ENCODE measurements at regions not wholly inside any gene's neighbourhood (a gene's known extent, or its start where the extent isn't known, plus 50 kb on each side); places are given as distances from the start of the nearest gene placed in this dataset.
"Not testable (repeated sequence)": the region's sequence is repeated elsewhere in the genome, so short reads cannot be mapped to it uniquely, and the experiment has no call there.

GRCh38 chr9:82436475-82436874, 447.9 kb downstream of the SPATA31D1 start:
- Histone ChIP-seq H3K4me1 (no peaks in the 10 kb centered on the region), H3K4me3 (no peak overlapping the region), H3K4me2 (no peak overlapping the region), H3K27me3 (no peaks in the 10 kb centered on the region), H3K9me3 (peaks cover 32% of the 10 kb centered on the region), H3K9ac (no peak overlapping the region), H3K36me3 (no peaks in the 10 kb centered on the region), H3K27ac (no peak overlapping the region), H4K20me1 (no peaks in the 10 kb centered on the region)
- no peak for TF ChIP-seq Cebpa-rat (IDR thresholded peaks at IDR 0.05)

GRCh38 chr9:82437183-82437582, 448.6 kb downstream of the SPATA31D1 start:
- H3K9me3 ChIP-seq = peaks cover 27% of the 10 kb centered on the region
- H4K20me1 ChIP-seq, H3K4me1 ChIP-seq, H3K4me2 ChIP-seq, H3K9ac ChIP-seq, H3K27me3 ChIP-seq, H3K36me3 ChIP-seq, H3K4me3 ChIP-seq, H3K27ac ChIP-seq: not testable (repeated sequence)

GRCh38 chr9:82438581-82438980, 450.0 kb downstream of the SPATA31D1 start:
- TF ChIP-seq Cebpa-rat (IDR thresholded peaks at IDR 0.05) = no peak
- Histone ChIP-seq H3K4me1 (no peaks in the 10 kb centered on the region), H3K9ac (no peak overlapping the region), H3K4me2 (no peak overlapping the region), H3K36me3 (no peaks in the 10 kb centered on the region), H3K27ac (no peak overlapping the region), H4K20me1 (no peaks in the 10 kb centered on the region), H3K4me3 (no peak overlapping the region), H3K27me3 (no peaks in the 10 kb centered on the region), H3K9me3 (peaks cover 22% of the 10 kb centered on the region)

GRCh38 chr9:82443312-82443711, 454.7 kb downstream of the SPATA31D1 start:
- H3K4me1 ChIP-seq = no peaks in the 10 kb centered on the region
- H3K9ac ChIP-seq = no peak overlapping the region
- H4K20me1 ChIP-seq = no peaks in the 10 kb centered on the region
- no peaks in the 10 kb centered on the region for H3K36me3 ChIP-seq
- H3K9me3 ChIP-seq = peaks cover 29% of the 10 kb centered on the region
- H3K4me2 ChIP-seq = no peak overlapping the region
- TF ChIP-seq Cebpa-rat (IDR thresholded peaks at IDR 0.05) = no peak
- H3K27me3 ChIP-seq = no peaks in the 10 kb centered on the region
- H3K27ac ChIP-seq = no peak overlapping the region
- H3K4me3 ChIP-seq = no peak overlapping the region

- H3K9ac ChIP-seq = no peak overlapping the region
- TF ChIP-seq Cebpa-rat (IDR thresholded peaks at IDR 0.05) = no peak
- H3K27ac ChIP-seq = no peak overlapping the region
- H4K20me1 ChIP-seq = no peaks in the 10 kb centered on the region
- peaks cover 21% of the 10 kb centered on the region for H3K9me3 ChIP-seq
- no peaks in the 10 kb centered on the region for H3K27me3 ChIP-seq
- no peak overlapping the region for H3K4me3 ChIP-seq
- no peaks in the 10 kb centered on the region for H3K36me3 ChIP-seq
- no peak overlapping the region for H3K4me2 ChIP-seq
- H3K4me1 ChIP-seq = no peaks in the 10 kb centered on the region
Measured at GRCh38 chr9:82445556-82445955, 457.0 kb downstream of the SPATA31D1 start.

- Histone ChIP-seq H3K9ac (no peak overlapping the region), H3K27me3 (no peaks in the 10 kb centered on the region), H3K9me3 (peaks cover 15% of the 10 kb centered on the region), H3K4me3 (no peak overlapping the region), H3K4me1 (no peaks in the 10 kb centered on the region), H4K20me1 (no peaks in the 10 kb centered on the region), H3K36me3 (no peaks in the 10 kb centered on the region), H3K27ac (no peak overlapping the region), H3K4me2 (no peak overlapping the region)
- TF ChIP-seq Cebpa-rat (IDR thresholded peaks at IDR 0.05) = no peak
Measured at GRCh38 chr9:82447343-82447742, 458.8 kb downstream of the SPATA31D1 start.

- Histone ChIP-seq H3K27me3 (no peaks in the 10 kb centered on the region), H3K4me2 (no peak overlapping the region), H3K9me3 (peaks cover 19% of the 10 kb centered on the region), H3K27ac (no peak overlapping the region), H4K20me1 (no peaks in the 10 kb centered on the region), H3K4me3 (no peak overlapping the region), H3K9ac (no peak overlapping the region), H3K36me3 (no peaks in the 10 kb centered on the region), H3K4me1 (no peaks in the 10 kb centered on the region)
- no peak for TF ChIP-seq Cebpa-rat (IDR thresholded peaks at IDR 0.05)
Measured at GRCh38 chr9:82449986-82450385, 461.4 kb downstream of the SPATA31D1 start.

- TF ChIP-seq Cebpa-rat (IDR thresholded peaks at IDR 0.05) = no peak
- no peaks in the 10 kb centered on the region for H3K27me3 ChIP-seq
- no peaks in the 10 kb centered on the region for H3K4me1 ChIP-seq
- no peaks in the 10 kb centered on the region for H4K20me1 ChIP-seq
- no peak overlapping the region for H3K27ac ChIP-seq
- H3K4me3 ChIP-seq = no peak overlapping the region
- peaks cover 3% of the 10 kb centered on the region; the same call in 1 of the 2 replicates for H3K9me3 ChIP-seq
- no peaks in the 10 kb centered on the region for H3K36me3 ChIP-seq
- H3K4me2 ChIP-seq = no peak overlapping the region
- no peak overlapping the region for H3K9ac ChIP-seq
Measured at GRCh38 chr9:82454509-82455190, 466.1 kb downstream of the SPATA31D1 start.

GRCh38 chr9:82456642-82457041, 468.1 kb downstream of the SPATA31D1 start:
- no peaks in the 10 kb centered on the region for H4K20me1 ChIP-seq
- H3K27ac ChIP-seq = no peak overlapping the region
- H3K4me2 ChIP-seq = no peak overlapping the region
- H3K4me1 ChIP-seq = no peaks in the 10 kb centered on the region
- no peaks in the 10 kb centered on the region for H3K36me3 ChIP-seq
- TF ChIP-seq Cebpa-rat (IDR thresholded peaks at IDR 0.05) = no peak
- no peak overlapping the region for H3K4me3 ChIP-seq
- H3K9ac ChIP-seq = no peak overlapping the region
- no peaks in the 10 kb centered on the region for H3K27me3 ChIP-seq
- peaks cover 3% of the 10 kb centered on the region; the same call in 1 of the 2 replicates for H3K9me3 ChIP-seq

GRCh38 chr9:82457298-82457697, 468.7 kb downstream of the SPATA31D1 start:
- H3K27me3 ChIP-seq = no peaks in the 10 kb centered on the region
- H3K4me3 ChIP-seq = no peak overlapping the region
- no peaks in the 10 kb centered on the region for H3K4me1 ChIP-seq
- no peaks in the 10 kb centered on the region for H3K36me3 ChIP-seq
- no peak for TF ChIP-seq Cebpa-rat (IDR thresholded peaks at IDR 0.05)
- H3K9me3 ChIP-seq = peaks cover 3% of the 10 kb centered on the region; the same call in 1 of the 2 replicates
- no peaks in the 10 kb centered on the region for H4K20me1 ChIP-seq
- H3K27ac ChIP-seq = no peak overlapping the region
- no peak overlapping the region for H3K9ac ChIP-seq
- no peak overlapping the region for H3K4me2 ChIP-seq

GRCh38 chr9:82457891-82458290, 469.3 kb downstream of the SPATA31D1 start:
- Histone ChIP-seq H3K36me3 (no peaks in the 10 kb centered on the region), H4K20me1 (no peaks in the 10 kb centered on the region), H3K4me1 (no peaks in the 10 kb centered on the region), H3K9ac (no peak overlapping the region), H3K4me2 (no peak overlapping the region), H3K27me3 (no peaks in the 10 kb centered on the region), H3K27ac (no peak overlapping the region), H3K4me3 (no peak overlapping the region), H3K9me3 (no peaks in the 10 kb centered on the region)
- no peak for TF ChIP-seq Cebpa-rat (IDR thresholded peaks at IDR 0.05)

Data from BLaER1 (cell line).